ENCODE measurements at regions not wholly inside any gene's neighbourhood (a gene's known extent, or its start where the extent isn't known, plus 50 kb on each side); places are given as distances from the start of the nearest gene placed in this dataset.

GRCh38 chr3:84110787-84111186 lies 848.0 kb upstream of the CADM2 start:
- DNase-seq (ENCODE audit: low spot score): no peak
- in situ Hi-C loops (cut with MboI; ENCODE audit: low sequenced_read_pairs, unreplicated experiment): no loop called here
- TF ChIP-seq CTCF (IDR thresholded peaks at IDR 0.05; ENCODE audit: borderline replicate concordance, control extremely low read depth, extremely low read depth, insufficient read depth, missing control alignments): no peak

- TF ChIP-seq CTCF (IDR thresholded peaks at IDR 0.05; ENCODE audit: borderline replicate concordance, control extremely low read depth, extremely low read depth, insufficient read depth, missing control alignments): no peak
- no peak for DNase-seq (ENCODE audit: low spot score)
- in situ Hi-C loops (cut with MboI; ENCODE audit: low sequenced_read_pairs, unreplicated experiment): no loop called here
These were observed 833.5 kb upstream of the CADM2 start for GRCh38 chr3:84125201-84125721.

GRCh38 chr3:84125760-84126159 lies 833.0 kb upstream of the CADM2 start:
- no peak for DNase-seq (ENCODE audit: low spot score)
- TF ChIP-seq CTCF (IDR thresholded peaks at IDR 0.05; ENCODE audit: borderline replicate concordance, control extremely low read depth, extremely low read depth, insufficient read depth, missing control alignments): no peak
- in situ Hi-C loops (cut with MboI; ENCODE audit: low sequenced_read_pairs, unreplicated experiment): no loop called here

GRCh38 chr3:84126160-84126559 lies 832.6 kb upstream of the CADM2 start:
- DNase-seq (ENCODE audit: low spot score): no peak
- no peak for TF ChIP-seq CTCF (IDR thresholded peaks at IDR 0.05; ENCODE audit: borderline replicate concordance, control extremely low read depth, extremely low read depth, insufficient read depth, missing control alignments)
- in situ Hi-C loops (cut with MboI; ENCODE audit: low sequenced_read_pairs, unreplicated experiment): no loop called here

- in situ Hi-C loops (cut with MboI; ENCODE audit: low sequenced_read_pairs, unreplicated experiment): no loop called here
- TF ChIP-seq CTCF (IDR thresholded peaks at IDR 0.05; ENCODE audit: borderline replicate concordance, control extremely low read depth, extremely low read depth, insufficient read depth, missing control alignments): no peak
- no peak for DNase-seq (ENCODE audit: low spot score)
These were observed 830.8 kb upstream of the CADM2 start for GRCh38 chr3:84128024-84128423.

- no peak for DNase-seq (ENCODE audit: low spot score)
- in situ Hi-C loops (cut with MboI; ENCODE audit: low sequenced_read_pairs, unreplicated experiment): no loop called here
- TF ChIP-seq CTCF (IDR thresholded peaks at IDR 0.05; ENCODE audit: borderline replicate concordance, control extremely low read depth, extremely low read depth, insufficient read depth, missing control alignments): no peak
These were observed 822.4 kb upstream of the CADM2 start for GRCh38 chr3:84136425-84136824.

GRCh38 chr3:84140631-84141030 lies 818.2 kb upstream of the CADM2 start:
- in situ Hi-C loops (cut with MboI; ENCODE audit: low sequenced_read_pairs, unreplicated experiment): no loop called here
- DNase-seq (ENCODE audit: low spot score): no peak
- TF ChIP-seq CTCF (IDR thresholded peaks at IDR 0.05; ENCODE audit: borderline replicate concordance, control extremely low read depth, extremely low read depth, insufficient read depth, missing control alignments): no peak
